ENCODE measurements at regions not wholly inside any gene's neighbourhood (a gene's known extent, or its start where the extent isn't known, plus 50 kb on each side); places are given as distances from the start of the nearest gene placed in this dataset.

GRCh38 chr5:27434335-27434734, 395.9 kb upstream of the CDH9 start:
- Histone ChIP-seq H3K27ac (replicated peaks) (no peak overlapping the region), H3K4me3 (replicated peaks; ENCODE audit: insufficient read depth, low read length) (no peak overlapping the region), H3K27me3 (ENCODE audit: insufficient read depth, poor library complexity, severe bottlenecking) (no peaks in the 10 kb centered on the region)
- DNase-seq (ENCODE audit: low read depth in 1 of 2, low spot score in 1 of 2) = no peak
- TF ChIP-seq CTCF (IDR thresholded peaks at IDR 0.05; ENCODE audit: insufficient read depth, low read length) = no peak
- no peak for TF ChIP-seq POLR2AphosphoS5 (IDR thresholded peaks at IDR 0.05; ENCODE audit: low read depth)
- no peak for TF ChIP-seq GABPA (IDR thresholded peaks at IDR 0.05; ENCODE audit: low read depth)
- no peak for TF ChIP-seq SPI1 (IDR thresholded peaks at IDR 0.05; ENCODE audit: borderline replicate concordance, low read depth)
- no peak for TF ChIP-seq REST (IDR thresholded peaks at IDR 0.05; ENCODE audit: insufficient replicate concordance, low read depth)

- DNase-seq (ENCODE audit: low read depth in 1 of 2, low spot score in 1 of 2) = no peak
- Histone ChIP-seq H3K4me3 (replicated peaks; ENCODE audit: insufficient read depth, low read length) (no peak overlapping the region), H3K27ac (replicated peaks) (no peak overlapping the region), H3K27me3 (ENCODE audit: insufficient read depth, poor library complexity, severe bottlenecking) (no peaks in the 10 kb centered on the region)
- TF ChIP-seq GABPA (IDR thresholded peaks at IDR 0.05; ENCODE audit: low read depth) (no peak), SPI1 (IDR thresholded peaks at IDR 0.05; ENCODE audit: borderline replicate concordance, low read depth) (no peak), POLR2AphosphoS5 (IDR thresholded peaks at IDR 0.05; ENCODE audit: low read depth) (no peak), CTCF (IDR thresholded peaks at IDR 0.05; ENCODE audit: insufficient read depth, low read length) (no peak), REST (IDR thresholded peaks at IDR 0.05; ENCODE audit: insufficient replicate concordance, low read depth) (no peak)
Measured at GRCh38 chr5:27414099-27414498, 375.7 kb upstream of the CDH9 start.

- no peak for DNase-seq (ENCODE audit: low read depth in 1 of 2, low spot score in 1 of 2)
- no peak for TF ChIP-seq CTCF (IDR thresholded peaks at IDR 0.05; ENCODE audit: insufficient read depth, low read length)
- TF ChIP-seq REST (IDR thresholded peaks at IDR 0.05; ENCODE audit: insufficient replicate concordance, low read depth) = no peak
- TF ChIP-seq SPI1 (IDR thresholded peaks at IDR 0.05; ENCODE audit: borderline replicate concordance, low read depth) = no peak
- no peak for TF ChIP-seq POLR2AphosphoS5 (IDR thresholded peaks at IDR 0.05; ENCODE audit: low read depth)
- TF ChIP-seq GABPA (IDR thresholded peaks at IDR 0.05; ENCODE audit: low read depth) = no peak
- Histone ChIP-seq H3K4me3 (replicated peaks; ENCODE audit: insufficient read depth, low read length) (no peak overlapping the region), H3K27ac (replicated peaks) (no peak overlapping the region), H3K27me3 (ENCODE audit: insufficient read depth, poor library complexity, severe bottlenecking) (no peaks in the 10 kb centered on the region)
Measured at GRCh38 chr5:27412384-27412783, 374.0 kb upstream of the CDH9 start.

Measured in HL-60 (cell line).